Ovary (tissue), 3 donors: ENCODE measurements at regions not wholly inside any gene's neighbourhood (a gene's known extent, or its start where the extent isn't known, plus 50 kb on each side); places are given as distances from the start of the nearest gene placed in this dataset.
"Not testable (repeated sequence)": the region's sequence is repeated elsewhere in the genome, so short reads cannot be mapped to it uniquely, and the experiment has no call there.

Experiments
- EP300 ChIP-seq: sonication (generic); formaldehyde crosslinking; IDR thresholded peaks from one replicate; pipeline ENCODE4 v1.6.1; 2017; ENCODE audit warnings: antibody characterized with exemption
- POLR2A ChIP-seq: fragments of 450-650 bp; IDR thresholded peaks from one replicate; pipeline ENCODE4 v1.6.1; 2017; ENCODE audit warnings: antibody characterized with exemption, mild to moderate bottlenecking, moderate library complexity
- TF ChIP-seq, protein P1 (sequence below), 3 donors: fragments of 450-650 bp in 2 of 3; fragments of 200-600 bp in 1 of 3; IDR thresholded peaks; one replicate each; pipeline versions ENCODE4 v1.5.1 to v1.8.0; 2016 to 2022; ENCODE audit warnings: antibody characterized with exemption in 3 of 3, mild to moderate bottlenecking in 1 of 3
- donor health status: DM: no; HTN: no; CAD: no.

DNA sequence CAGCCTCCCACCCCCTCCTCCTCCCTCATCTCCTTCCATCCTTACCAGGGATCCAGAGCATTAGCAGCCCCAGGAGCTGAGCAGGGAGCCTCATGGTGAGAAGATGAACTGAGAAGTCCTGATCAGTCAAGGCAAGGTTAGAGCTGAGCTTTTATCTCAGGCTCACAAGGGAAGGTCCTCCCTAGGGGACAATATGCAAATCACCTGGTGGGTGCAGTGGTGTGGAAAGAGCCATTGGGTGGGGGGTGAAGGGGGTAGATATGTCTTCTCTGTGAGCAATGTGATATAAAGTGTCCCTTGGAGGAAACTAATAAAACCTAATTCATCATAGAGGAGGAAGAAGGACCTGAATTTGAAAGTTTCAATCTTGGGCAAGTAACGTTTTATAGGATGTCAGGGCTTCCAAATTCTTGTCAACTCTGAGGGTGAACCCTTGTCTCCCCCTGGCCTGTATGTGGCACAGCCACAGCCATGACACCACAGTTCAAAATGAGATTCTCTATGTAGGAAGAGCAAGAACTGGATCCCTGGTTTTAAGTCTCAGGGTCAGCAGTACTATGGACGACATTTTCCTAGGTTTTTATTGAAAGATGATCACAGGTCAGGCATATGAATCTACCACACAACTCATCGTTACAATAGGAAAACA, 543.5 kb downstream of the RPIA start:
- not testable (repeated sequence) for TF ChIP-seq POLR2A, EP300
- TF ChIP-seq, protein P1, sequence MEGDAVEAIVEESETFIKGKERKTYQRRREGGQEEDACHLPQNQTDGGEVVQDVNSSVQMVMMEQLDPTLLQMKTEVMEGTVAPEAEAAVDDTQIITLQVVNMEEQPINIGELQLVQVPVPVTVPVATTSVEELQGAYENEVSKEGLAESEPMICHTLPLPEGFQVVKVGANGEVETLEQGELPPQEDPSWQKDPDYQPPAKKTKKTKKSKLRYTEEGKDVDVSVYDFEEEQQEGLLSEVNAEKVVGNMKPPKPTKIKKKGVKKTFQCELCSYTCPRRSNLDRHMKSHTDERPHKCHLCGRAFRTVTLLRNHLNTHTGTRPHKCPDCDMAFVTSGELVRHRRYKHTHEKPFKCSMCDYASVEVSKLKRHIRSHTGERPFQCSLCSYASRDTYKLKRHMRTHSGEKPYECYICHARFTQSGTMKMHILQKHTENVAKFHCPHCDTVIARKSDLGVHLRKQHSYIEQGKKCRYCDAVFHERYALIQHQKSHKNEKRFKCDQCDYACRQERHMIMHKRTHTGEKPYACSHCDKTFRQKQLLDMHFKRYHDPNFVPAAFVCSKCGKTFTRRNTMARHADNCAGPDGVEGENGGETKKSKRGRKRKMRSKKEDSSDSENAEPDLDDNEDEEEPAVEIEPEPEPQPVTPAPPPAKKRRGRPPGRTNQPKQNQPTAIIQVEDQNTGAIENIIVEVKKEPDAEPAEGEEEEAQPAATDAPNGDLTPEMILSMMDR (IDR thresholded peaks at IDR 0.05), result not testable (repeated sequence)
